CD4-positive, alpha-beta T cell treated with Interleukin-4 for 4 hours (primary cell): ENCODE measurements at regions not wholly inside any gene's neighbourhood (a gene's known extent, or its start where the extent isn't known, plus 50 kb on each side); places are given as distances from the start of the nearest gene placed in this dataset.

Source experiments
- DNase-seq: peaks from one replicate; pipeline ENCODE4 v3.0.0-alpha.2; 2020

DNA sequence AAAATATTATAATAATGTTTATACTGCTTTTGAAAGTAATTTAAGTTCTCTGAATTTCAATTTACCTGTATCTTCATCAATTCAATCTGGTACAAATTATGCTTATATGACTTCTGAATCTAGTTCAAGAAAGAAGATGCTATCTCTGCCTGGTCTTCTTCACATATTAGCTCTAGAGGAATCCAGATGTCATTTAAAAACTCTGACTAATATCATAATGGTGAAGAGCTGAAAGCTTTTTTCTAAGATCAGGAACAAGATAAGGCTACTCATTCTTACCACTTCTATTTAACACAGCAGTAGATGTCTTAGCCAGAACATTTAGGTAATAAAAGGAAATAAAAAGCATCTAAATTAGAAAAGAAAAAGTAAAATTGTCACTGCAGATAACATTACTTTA is 636.1 kb downstream of the ARAP2 start:
- no peak for DNase-seq

DNA sequence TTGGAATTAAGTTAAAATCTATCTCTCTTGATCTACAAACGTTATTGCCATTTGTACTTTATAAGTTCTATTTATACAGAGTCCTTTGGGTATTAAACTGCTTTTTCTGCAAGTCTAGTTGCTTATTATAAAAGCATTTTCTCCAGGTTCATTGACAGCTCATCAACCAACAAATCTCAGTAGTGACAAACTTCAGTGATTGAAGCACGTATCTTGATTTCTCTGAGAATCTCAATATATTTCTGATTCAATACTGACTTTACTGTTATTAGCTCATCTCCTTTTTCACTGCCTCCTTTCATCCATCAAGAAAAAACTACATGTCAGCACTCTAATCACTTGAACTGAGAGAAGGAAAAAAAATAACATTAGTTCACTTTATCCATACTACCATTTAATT is 630.2 kb downstream of the ARAP2 start:
- DNase-seq = no peak

DNA sequence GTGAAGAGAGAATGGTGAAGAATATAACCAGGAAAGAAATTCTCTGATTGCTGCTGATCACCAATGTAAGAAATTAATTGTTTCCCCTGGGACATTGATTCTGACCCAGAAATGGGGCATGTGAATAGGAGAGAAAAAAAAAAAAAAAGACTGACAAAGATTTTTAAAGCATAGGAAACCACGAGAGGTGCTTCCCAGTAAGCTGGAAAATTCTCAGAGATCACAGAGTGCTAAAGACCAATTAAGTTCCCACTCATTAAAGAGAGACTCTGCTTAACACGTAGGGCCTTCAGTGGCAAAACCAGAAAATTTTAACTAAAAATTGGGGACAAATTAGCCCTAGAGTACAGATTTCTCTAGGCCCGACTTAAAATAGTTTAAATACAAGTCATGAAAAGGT is 604.4 kb downstream of the ARAP2 start:
- no peak for DNase-seq

DNA sequence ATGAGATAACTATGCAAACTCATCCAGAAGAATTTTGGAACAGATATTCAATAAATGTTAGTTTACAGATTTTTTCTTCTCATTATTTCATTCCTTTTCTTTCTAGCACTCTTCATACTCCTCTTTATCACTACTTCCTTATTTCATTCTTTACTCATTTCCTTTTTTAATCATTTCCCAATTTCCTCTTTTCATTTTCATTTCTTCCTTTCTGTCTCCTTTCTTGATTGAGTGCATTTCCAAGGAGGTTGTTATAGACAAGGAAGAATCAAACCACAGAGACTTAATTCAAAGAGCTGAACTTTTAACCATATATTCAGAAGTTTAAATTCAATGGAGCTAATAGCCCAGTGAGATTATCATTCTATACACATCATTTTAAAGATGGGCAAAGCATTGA is 600.7 kb downstream of the ARAP2 start:
- no peak for DNase-seq

DNA sequence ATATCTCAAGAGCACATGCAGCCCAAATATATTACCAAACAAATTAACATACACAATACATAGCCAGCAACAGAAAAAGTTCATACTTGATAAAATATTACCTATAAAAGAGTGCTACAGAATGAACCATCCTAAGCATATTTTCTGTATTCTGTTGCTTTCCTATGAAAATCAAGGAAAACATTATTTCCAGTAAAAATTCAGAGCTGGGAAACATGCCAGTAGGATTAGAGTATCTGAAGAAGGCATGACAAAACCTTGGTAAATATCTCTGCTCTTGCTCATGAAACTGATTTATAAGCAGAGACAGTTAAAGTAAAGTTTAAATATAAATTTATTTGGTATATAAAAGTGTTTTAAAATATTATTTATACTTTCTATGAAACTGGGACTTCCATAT is 599.7 kb downstream of the ARAP2 start:
- no peak for DNase-seq

DNA sequence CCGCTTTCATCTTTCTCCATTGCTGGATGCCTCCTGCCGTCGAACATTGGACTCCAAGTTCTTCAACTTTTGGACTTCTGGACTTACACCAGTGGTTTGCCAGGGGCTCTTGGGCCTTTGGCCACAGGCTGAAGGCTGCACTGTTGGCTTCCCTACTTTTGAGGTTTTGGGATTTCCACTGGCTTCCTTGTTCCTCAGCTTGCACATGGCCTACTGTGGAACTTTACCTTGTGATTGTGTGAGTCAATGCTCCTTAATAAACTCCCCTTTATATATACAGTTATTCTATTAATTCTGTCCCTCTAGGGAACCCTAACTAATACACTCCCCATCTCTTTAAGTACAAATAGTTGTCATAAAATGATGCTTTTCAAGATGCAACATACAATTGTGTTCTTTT is 595.3 kb downstream of the ARAP2 start:
- no peak for DNase-seq

DNA sequence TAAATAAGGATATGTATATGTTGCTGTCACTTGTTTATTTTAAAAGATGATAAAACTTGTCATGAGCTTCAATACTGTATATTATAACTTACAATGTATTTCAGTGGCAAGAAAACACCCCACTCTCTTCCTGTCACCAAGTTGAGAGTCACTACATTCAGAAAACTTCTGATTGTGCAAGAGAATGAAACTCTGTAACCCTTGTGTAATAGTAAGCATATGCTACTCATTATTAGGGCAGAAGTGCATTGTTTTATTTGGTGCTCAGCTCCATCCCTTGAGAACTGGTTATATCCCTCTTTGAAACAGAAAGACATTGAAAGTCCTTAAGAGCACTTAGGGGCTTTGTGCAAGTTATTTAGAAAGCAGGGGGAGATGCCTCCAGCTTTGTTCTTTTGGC is 594.5 kb downstream of the ARAP2 start:
- no peak for DNase-seq

DNA sequence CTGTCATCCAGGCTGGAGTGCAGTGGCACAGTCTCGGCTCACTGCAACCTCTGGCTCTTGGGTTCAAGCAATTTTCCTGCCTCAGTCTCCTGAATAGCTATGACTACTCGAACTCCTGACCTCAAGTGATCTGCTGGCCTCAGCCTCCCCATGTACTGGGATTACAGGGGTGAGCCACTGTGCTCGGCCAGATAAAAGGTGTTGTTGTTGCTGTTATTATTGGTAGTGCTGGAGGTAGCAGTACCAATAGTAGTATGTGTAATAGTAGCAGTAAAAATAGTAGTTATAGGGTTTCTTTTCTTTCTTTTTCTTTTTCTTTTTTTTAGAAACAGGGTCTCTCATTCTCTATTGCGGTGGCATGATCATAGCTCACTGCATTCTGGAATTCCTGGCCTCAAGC is 592.1 kb downstream of the ARAP2 start:
- DNase-seq = no peak

DNA sequence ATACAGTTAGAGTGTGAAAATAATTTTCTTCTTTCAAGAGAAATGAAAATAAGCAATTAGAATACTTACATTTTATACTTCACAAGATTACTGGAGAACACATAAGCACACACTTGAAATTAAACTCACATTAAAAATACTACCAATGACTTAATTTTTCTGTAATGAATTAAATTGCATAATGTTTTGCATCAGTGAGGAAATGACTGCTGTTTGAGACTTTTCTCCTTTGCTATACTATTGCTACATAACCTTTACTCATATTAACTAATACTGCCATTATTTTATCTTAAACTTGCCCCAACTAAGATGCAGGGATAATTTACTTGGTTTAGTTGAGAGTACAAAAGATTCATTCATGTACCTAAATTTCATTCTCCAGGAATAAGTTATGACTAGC is 590.9 kb downstream of the ARAP2 start:
- DNase-seq = no peak

DNA sequence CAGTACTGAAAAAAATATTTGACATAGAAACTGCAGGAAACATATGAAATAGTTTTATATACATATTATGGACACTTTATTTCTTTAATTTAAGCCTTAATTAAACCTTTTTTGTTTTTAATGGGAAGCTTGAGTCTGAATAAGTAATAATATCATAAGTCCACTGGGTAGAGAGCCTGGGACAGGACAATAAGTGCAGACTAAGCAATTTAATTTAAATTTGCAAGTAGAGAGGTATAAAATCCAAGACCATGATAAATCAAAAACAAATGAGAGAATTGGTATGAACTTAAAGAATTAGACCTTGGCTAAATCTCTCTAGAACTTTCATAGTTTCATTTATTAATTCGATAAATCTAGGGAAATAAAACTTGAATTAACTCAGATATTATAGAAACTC is 571.2 kb downstream of the ARAP2 start:
- DNase-seq = no peak

DNA sequence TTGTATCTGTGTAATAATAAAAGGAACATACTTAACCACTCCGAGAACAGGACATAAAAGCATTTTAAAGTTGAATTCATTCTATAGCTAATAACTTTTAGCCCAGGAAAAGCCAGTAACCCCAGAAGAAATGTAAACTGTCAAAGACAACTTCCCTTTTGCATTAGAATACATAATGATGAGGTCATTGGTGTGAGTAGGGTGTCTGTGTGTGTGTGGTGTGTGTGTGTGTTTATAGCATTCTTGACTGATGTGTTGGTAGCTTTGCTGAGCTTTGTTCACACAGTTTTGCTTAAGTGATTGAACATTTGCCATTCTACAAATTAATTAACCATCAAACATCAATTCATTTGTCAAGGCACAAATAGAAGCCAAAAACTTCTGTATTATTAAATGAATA is 559.6 kb downstream of the ARAP2 start:
- no peak for DNase-seq

DNA sequence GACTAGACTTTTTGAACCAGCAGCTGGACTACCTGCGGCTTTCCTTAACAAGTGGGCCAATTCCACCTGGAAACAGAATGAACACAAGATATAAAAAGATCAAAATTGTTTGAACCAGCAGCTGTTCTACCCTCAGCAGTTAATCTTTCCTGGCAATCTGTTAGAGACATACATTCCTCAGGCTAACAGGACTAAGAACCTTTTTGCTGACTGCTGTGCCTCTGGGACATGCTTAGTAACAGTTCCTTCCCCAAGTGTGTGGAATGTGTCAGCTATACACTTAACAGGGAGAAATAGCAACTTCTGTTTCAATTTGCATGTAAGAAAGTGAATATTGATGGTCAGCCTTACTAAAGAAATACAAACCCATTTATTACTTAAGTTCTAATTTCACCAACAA is 554.4 kb downstream of the ARAP2 start:
- DNase-seq = no peak

DNA sequence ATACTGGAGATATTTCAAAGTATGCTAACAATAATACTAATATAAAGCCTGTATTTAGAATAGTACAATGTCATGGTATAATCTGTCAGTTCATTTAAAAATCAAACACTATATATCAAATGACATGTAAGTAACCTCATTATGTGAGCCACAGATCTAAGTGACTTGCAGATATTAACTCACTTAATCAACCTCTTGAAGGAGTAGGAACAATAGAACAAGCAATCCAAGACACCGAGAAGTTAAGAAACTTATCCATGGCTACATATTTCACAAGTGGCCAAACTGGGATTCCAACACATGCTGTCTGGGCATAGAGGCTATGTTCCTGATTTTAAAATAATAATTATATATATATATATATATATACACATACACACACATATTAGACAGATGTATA is 554.0 kb downstream of the ARAP2 start:
- DNase-seq = no peak

DNA sequence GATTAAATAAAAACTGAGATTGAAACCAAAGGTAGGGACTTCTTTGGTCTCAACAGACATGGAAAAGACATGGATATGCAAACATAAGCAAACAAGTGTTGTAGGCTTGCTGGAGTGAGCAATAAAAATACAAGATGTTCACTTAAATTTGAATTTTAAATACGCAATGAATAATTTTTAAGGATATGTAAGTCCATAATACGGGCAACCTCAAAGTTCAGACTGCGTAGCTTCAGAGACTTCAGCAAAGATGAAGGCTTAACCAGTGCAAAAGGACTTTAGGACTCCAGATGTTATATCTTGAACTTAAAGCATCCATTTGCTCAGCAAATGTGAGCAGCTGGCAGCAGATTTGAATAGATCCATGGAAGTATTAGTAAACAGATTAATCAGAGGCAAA is 549.3 kb downstream of the ARAP2 start:
- no peak for DNase-seq

DNA sequence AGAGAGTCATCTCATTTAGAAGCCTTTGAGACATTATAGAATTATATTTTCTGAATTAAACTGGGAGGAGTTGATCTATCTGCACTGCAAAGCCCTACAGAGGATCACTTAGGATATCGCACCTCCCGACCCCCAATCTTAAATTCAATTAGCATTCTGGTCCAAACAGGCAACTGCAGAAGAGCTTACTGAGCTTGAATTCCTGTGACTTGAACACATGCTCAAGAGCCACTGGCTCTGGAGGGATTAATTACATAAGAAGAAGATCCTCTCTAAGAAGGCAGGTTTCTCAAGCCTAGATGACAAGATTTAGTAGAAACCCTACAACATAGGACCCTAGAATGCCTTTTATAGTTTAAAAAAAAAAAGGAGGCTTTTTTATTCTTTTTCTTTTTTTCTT is 548.9 kb downstream of the ARAP2 start:
- DNase-seq = no peak

DNA sequence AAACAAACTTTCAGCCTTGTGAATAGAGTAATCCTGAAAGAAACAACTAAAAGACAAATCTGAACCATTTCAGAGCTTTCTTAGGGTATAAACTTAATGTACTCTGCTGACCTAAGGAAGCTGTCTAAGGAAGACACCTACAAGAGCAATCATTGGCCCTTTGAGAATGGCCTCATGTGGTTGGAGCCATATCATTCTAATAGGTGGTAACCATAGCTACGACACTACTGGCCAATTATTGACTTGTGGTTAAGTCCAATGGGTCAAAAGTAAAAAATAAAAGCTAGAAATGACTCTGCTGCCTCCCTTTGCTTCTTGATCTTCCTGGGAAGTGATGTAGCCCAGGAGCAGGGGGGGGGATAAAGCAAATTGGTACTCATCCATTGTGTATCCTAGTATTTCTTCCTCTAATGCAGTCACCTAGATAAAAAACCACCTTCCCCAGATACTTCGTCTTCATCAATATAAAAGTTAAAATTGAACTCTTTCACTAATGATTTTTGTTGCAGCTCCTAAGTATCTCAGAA is 547.0 kb downstream of the ARAP2 start:
- DNase-seq = no peak

DNA sequence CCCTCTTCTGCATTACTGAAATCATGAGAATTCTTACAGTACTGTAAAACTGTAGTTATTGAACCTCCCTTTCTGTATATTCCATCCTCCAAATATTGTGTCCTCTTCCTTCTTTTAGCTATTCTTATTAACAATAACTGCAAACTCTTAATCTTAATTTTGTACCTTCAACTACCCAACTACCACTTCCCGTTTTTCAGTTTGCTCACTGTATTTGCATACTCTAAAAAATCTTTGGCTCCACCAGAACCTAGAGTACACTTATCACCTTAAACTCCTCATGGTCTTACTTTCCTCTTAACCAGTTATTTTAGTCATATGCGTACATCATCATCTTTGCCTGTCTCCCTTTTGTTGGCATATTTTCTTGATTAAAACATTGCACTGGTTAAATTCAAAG is 543.7 kb downstream of the ARAP2 start:
- no peak for DNase-seq

DNA sequence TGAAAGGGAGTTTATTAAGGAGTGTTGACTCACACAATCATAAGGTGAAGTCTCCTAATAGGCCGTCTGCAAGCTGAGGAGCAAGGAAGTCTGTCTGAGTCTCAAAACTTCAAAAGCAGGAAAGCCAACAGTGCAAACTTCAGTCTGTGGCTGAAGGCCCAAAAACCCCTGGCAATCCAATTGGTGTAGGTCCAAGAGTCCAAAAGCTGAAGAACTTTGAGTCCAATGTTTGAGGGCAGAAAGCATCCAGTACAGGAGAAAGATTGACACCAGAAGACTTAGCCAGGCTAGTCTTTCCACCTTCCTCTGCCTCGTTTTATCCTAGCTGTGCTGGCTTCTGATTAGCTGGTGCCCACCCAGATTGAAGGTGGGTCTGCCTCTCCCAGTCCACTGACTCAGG is 535.2 kb downstream of the ARAP2 start:
- no peak for DNase-seq

DNA sequence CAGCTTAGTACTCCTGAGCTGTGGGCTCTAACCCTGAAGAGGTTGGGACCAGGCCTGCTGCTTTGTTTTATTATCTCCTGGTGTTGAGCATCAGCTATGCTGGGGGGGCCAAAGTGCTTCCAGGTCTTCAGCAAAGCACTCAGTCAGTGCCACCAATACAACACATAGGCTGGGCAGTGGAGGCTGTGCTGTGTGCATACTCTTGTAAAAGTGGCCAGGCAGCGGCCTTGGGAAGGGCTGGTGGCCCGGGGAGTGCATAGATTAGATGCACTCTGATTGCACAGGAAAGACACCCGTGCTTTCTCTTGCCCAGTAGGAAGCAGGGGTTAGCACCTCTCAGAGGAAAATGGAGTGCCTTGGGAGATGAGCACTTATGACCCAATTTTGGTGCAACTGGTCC is 534.0 kb downstream of the ARAP2 start:
- DNase-seq = no peak

DNA sequence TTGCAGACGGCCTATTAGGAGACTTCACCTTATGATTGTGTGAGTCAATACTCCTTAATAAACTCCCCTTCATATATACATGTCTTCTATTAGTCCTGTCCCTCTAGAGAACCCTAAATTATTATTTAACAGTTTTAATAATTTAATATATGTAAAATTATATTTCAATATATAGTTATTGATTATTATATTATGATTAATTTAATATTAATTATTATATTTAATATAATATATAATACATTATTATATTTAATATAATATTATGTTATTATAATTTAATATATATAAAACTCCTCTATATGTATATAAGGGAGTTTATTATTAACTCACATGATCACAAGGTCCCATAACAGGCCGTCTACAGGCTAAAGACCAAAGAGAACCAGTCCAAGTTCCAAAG is 533.2 kb downstream of the ARAP2 start:
- DNase-seq = no peak

DNA sequence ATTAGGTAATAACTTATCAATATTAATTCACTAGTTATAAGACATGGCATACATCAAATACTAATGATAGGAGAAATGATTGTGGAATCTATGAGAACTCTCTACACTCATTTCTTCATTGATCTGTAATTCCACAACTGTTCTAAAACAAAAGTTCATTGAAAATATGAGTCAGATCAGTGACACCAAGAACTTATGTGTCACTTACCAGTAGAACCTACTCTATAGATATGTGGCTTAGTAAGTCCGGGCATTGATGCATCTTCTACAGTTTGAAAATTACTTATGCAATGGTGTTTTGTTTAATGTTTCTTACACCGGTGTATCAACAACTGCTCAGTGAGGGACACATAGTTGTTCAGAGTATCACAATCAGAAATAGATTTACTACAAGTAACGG is 520.3 kb downstream of the ARAP2 start:
- no peak for DNase-seq

DNA sequence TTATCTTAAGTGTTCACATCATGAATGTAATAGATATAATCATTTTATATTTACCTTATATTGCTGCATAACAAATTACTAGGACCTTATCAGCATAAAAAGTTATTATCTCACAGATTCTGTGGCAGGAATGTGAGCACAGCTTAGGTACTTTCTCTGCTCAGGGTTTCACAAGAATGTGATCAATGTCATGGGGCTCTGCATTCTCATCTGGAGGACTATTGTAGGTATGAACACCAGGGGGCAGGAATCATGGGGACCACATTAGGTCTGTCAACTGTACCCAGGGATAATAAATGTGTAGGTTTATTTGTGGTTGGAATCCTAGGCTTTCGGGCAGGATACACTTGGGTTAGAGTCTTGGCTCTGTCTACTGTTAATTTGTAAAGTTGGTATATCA is 519.2 kb downstream of the ARAP2 start:
- no peak for DNase-seq

DNA sequence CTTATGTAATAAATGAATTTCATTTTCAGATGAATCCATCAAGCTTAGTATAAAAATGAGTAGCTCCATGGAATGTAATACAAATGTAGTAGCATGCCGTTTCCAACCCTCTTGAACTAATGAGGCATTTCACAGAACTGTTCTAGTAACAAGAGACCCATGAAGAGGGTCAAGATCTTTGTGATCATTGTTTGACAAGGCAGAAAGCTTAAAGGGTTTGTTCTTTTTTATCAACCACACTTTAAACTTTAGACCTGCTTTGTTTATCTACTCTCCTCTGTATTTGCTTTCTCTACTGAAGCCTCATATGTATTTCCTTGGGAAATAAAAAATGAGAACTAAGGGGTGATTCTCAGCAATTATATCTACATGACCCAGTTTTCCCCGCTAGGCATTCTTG is 513.9 kb downstream of the ARAP2 start:
- no peak for DNase-seq

DNA sequence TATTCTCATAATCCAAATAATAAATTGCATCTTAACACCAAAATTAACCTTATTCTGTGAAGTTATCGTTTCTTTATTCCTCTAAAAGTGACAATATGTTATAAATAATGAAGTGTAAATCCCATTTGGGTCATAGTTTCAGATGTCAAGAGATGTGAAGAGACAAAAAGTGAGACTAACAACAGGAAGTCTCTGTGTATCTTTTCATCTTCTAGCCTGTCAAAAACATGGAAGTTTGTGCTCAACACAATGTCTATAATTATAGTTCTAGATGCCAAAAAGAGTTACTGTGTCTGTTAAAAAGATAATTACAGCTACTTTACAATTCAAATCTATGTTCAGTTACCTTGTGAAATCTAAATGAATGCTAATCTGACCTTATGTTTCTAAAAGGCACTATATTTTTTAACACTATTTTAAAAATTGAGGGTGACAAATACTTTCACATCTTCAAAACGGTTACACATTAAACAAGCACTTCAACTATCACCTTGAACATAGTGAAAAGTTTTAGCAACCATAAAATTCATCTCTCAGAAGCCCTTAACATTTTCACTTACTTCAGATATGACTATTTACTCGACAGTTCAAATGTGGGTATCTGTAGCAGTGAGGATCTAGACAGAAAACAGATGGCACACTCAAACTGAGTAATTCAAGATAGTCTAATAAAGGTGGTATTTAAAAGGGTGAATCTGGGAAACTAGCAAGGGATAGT is 509.8 kb downstream of the ARAP2 start:
- no peak for DNase-seq

DNA sequence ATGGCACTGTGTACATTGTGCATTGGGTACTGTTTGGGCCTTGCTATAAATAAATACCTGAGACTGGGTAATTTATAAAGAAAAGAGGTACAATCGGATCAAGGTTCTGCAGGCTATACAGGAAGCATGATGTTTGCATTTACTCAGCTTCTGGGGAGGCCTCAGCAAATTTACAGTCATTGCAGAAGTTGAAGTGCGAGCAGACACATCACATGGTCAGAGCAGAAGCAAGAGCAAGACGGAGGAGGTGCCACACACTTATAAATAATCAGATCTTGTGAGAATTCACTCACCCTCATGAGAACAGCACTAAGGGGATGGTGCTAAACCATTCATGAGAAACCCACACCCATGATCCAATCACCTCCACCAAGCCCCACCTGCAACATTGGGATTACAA is 505.0 kb downstream of the ARAP2 start:
- no peak for DNase-seq

DNA sequence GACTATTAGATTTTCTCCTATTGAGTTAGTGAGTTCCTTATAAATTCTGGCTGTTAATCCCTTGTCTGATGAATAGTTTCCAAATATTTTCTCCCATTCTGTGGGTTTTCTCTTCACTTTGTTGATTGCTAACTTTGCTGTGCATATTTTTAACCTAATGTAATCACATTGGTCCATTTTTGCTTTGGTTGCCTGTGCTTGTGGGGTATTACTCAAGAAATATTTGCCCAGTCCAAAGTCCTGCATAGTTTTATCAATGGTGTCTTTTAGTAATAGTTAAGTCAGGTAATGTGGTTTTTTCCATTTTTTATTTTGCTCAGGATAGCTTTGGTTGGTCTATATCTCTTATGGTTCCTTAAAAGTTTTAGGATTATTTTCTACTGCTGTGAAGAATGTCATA is 490.3 kb downstream of the ARAP2 start:
- no peak for DNase-seq
